ENCODE measurements at regions not wholly inside any gene's neighbourhood (a gene's known extent, or its start where the extent isn't known, plus 50 kb on each side); places are given as distances from the start of the nearest gene placed in this dataset.
A peak's percentile ranks its signal among the peaks of the same experiment; 100 is the strongest.

DNA sequence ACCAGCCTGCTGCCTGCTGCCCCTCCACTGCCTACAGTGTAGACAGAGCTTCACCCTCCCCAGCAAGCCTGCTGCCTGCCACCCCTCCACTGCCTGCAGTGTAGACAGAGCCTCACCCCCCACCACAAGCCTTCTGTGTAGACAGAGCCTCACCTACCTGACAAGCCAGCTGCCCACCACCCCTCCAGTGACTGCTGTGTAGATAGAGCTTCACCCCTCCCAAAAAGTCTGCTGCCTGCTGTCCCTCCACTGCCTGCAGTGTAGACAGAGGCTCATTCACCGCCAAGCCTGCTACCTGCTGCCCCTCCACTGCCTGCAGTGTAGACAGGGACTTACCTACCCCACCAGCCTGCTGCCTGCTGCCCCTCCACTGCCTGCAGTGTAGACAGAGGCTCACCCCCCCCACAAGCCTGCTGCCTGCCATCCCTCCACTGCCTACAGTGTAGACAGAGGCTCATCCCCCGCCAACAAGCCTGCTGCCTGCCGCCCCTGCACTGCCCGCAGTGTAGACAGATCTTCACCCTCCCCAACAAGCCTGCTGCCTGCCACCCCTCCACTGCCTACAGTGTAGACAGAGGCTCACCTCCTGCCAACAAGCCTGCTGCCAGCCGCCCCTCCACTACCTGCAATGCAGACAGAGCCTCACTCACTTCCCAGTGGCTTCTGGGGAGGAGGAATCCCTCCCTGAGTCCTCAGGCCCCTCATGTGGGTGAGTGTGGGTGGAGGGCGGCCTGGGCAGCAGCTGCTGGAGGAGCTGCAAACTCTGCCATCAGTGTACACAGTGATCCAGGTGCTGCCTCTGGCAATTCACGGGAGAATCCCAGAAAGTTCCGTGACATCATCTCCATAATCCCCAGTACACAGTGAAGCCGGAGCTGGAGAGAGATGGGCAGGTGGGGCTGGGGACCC is 140.9 kb downstream of the DLL1 start:
- H3K4me3 ChIP-seq: no peak overlapping the region
- H3K27ac ChIP-seq (ENCODE audit: low read depth in 1 of 2, low read length in 1 of 2): no peak overlapping the region
- H3K36me3 ChIP-seq (ENCODE audit: control insufficient read depth in 4 of 4, insufficient read depth in 4 of 4, low read length in 4 of 4): no peaks in the 10 kb centered on the region
- 91 to 92% methylated on average over 9 of the region's 9 CpGs for WGBS, 2 donors
- H3K4me1 ChIP-seq (ENCODE audit: control insufficient read depth in 5 of 5, insufficient read depth in 5 of 5, low read length in 5 of 5): peaks cover 0 to 10% (median 8%) of the 10 kb centered on the region in 5 donors
- no peak for ATAC-seq (ENCODE audit: insufficient read depth, low FRiP score)
- H3K9me3 ChIP-seq (ENCODE audit: control insufficient read depth in 4 of 4, insufficient read depth in 3 of 4, low read length in 3 of 4): peaks cover 0 to 2% (median 0%) of the 10 kb centered on the region in 4 donors
- DNase-seq: no peak
- no peak overlapping the region for H3K9ac ChIP-seq (ENCODE audit: insufficient read depth in 1 of 2, low read length in 2 of 2)
- peaks cover 0 to 12% (median 2%) of the 10 kb centered on the region in 3 donors for H3K27me3 ChIP-seq (ENCODE audit: control insufficient read depth in 3 of 3, insufficient read depth in 3 of 3, low read length in 2 of 3)
- TF ChIP-seq CTCF (IDR thresholded peaks at IDR 0.05; ENCODE audit: control extremely low read depth, extremely low read depth): no peak

DNA sequence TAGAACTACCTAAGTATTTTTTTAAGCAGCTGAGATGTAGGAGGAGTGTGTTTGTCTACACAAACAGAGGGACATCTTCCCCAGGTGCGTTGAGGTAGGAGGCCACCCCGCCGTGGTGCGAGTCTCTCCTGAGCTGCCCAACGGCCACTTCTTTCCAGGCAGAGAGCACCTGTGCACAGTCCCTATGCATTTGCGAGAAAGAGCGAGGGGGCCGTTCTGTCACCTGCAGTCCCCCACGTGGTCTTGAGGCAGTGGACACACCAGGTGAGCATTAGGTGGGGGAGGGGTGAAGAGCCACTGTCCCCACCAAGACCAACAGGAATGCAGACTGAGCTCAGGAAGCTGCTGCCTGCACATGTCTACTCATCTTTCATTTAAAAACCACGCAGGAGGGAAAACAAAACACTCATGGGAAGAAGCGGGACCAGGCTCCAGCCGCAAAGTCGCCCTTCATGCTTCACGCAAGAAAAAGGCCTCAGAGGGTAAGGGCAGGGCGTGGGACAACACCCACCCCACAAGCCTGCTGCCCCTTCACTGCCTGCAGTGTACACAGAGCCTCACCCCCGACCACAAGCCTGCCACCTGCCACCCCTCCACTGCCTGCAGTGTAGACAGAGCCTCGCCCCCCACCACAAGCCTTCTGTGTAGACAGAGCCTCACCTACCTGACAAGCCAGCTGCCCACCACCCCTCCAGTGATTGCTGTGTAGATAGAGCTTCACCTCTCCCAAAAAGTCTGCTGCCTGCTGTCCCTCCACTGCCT is 142.0 kb downstream of the DLL1 start:
- ATAC-seq (ENCODE audit: insufficient read depth, low FRiP score) (no peak), DNase-seq (no peak)
- Histone ChIP-seq H3K36me3 (ENCODE audit: control insufficient read depth in 4 of 4, insufficient read depth in 4 of 4, low read length in 4 of 4) (no peaks in the 10 kb centered on the region), H3K9me3 (ENCODE audit: control insufficient read depth in 4 of 4, insufficient read depth in 3 of 4, low read length in 3 of 4) (peaks cover 0 to 6% (median 3%) of the 10 kb centered on the region in 4 donors), H3K4me1 (ENCODE audit: control insufficient read depth in 5 of 5, insufficient read depth in 5 of 5, low read length in 5 of 5) (peaks cover 0 to 10% (median 8%) of the 10 kb centered on the region in 5 donors), H3K4me3 (no peak overlapping the region), H3K27ac (ENCODE audit: low read depth in 1 of 2, low read length in 1 of 2) (no peak overlapping the region), H3K9ac (ENCODE audit: insufficient read depth in 1 of 2, low read length in 2 of 2) (no peak overlapping the region), H3K27me3 (ENCODE audit: control insufficient read depth in 3 of 3, insufficient read depth in 3 of 3, low read length in 2 of 3) (peaks cover 0 to 12% (median 2%) of the 10 kb centered on the region in 3 donors)
- no peak for TF ChIP-seq CTCF (IDR thresholded peaks at IDR 0.05; ENCODE audit: control extremely low read depth, extremely low read depth)
- WGBS, 2 donors: 63 to 74% methylated on average over 16 to 17 of the region's 17 CpGs

- no peak for TF ChIP-seq CTCF (IDR thresholded peaks at IDR 0.05; ENCODE audit: control extremely low read depth, extremely low read depth)
- H3K27ac ChIP-seq (ENCODE audit: low read depth in 1 of 2, low read length in 1 of 2): peak overlapping the region in 1 of 2 donors; percentile 23
- peaks cover 0 to 10% (median 5%) of the 10 kb centered on the region in 5 donors for H3K4me1 ChIP-seq (ENCODE audit: control insufficient read depth in 5 of 5, insufficient read depth in 5 of 5, low read length in 5 of 5)
- H3K27me3 ChIP-seq (ENCODE audit: control insufficient read depth in 3 of 3, insufficient read depth in 3 of 3, low read length in 2 of 3): peaks cover 0 to 12% (median 2%) of the 10 kb centered on the region in 3 donors
- H3K9me3 ChIP-seq (ENCODE audit: control insufficient read depth in 4 of 4, insufficient read depth in 3 of 4, low read length in 3 of 4): peaks cover 0 to 6% (median 3%) of the 10 kb centered on the region in 4 donors
- WGBS, 2 donors: 24 to 32% methylated on average over 30 of the region's 30 CpGs
- H3K9ac ChIP-seq (ENCODE audit: insufficient read depth in 1 of 2, low read length in 2 of 2): no peak overlapping the region
- no peaks in the 10 kb centered on the region for H3K36me3 ChIP-seq (ENCODE audit: control insufficient read depth in 4 of 4, insufficient read depth in 4 of 4, low read length in 4 of 4)
- ATAC-seq (ENCODE audit: insufficient read depth, low FRiP score) (no peak), DNase-seq (peak; percentile 39 to 58 (median 40))
- no peak overlapping the region for H3K4me3 ChIP-seq
Measured at GRCh38 chr6:170147832-170148708, 142.8 kb downstream of the DLL1 start.

Measured in lung (tissue), 11 donors.